Nephron progenitor cell (in vitro differentiated cells): ENCODE measurements at regions not wholly inside any gene's neighbourhood (a gene's known extent, or its start where the extent isn't known, plus 50 kb on each side); places are given as distances from the start of the nearest gene placed in this dataset.
A peak's percentile ranks its signal among the peaks of the same experiment; 100 is the strongest.

ENCODE experiments used
- DNase-seq: peaks from one replicate; pipeline ENCODE4 v3.0.0; 2021
- H3K27ac Mint-ChIP-seq: 2 replicates; pipeline ENCODE4 v1.8.0; 2021; ENCODE audit warnings: mild to moderate bottlenecking, moderate library complexity, mixed read lengths
- H3K27me3 Mint-ChIP-seq: 2 replicates; pipeline ENCODE4 v1.8.0; 2021; ENCODE audit warnings: mild to moderate bottlenecking, low read depth, mixed read lengths; ENCODE audit not compliant: poor library complexity
- H3K36me3 Mint-ChIP-seq: 2 replicates; pipeline ENCODE4 v1.8.0; 2021; ENCODE audit warnings: low read depth, mixed read lengths
- H3K4me1 Mint-ChIP-seq: 2 replicates; pipeline ENCODE4 v1.8.0; 2021; ENCODE audit warnings: mixed read lengths
- H3K4me3 Mint-ChIP-seq: 2 replicates; pipeline ENCODE4 v1.8.0; 2021; ENCODE audit warnings: mild to moderate bottlenecking, moderate library complexity, mixed read lengths
- H3K9me3 Mint-ChIP-seq: 2 replicates; pipeline ENCODE4 v1.8.0; 2021; ENCODE audit warnings: mild to moderate bottlenecking, moderate library complexity, mixed read lengths
- TF ChIP-seq, protein P1 (sequence below): fragments of 200-600 bp; sonication (generic); IDR thresholded peaks from 2 replicates; pipeline ENCODE4 v1.5.0; 2021; ENCODE audit warnings: antibody characterized with exemption

GRCh38 chr17:36859706-36860105 is 77.6 kb upstream of the LHX1 start:
- H3K4me3 Mint-ChIP-seq, result no peak overlapping the region
- TF ChIP-seq, protein P1, sequence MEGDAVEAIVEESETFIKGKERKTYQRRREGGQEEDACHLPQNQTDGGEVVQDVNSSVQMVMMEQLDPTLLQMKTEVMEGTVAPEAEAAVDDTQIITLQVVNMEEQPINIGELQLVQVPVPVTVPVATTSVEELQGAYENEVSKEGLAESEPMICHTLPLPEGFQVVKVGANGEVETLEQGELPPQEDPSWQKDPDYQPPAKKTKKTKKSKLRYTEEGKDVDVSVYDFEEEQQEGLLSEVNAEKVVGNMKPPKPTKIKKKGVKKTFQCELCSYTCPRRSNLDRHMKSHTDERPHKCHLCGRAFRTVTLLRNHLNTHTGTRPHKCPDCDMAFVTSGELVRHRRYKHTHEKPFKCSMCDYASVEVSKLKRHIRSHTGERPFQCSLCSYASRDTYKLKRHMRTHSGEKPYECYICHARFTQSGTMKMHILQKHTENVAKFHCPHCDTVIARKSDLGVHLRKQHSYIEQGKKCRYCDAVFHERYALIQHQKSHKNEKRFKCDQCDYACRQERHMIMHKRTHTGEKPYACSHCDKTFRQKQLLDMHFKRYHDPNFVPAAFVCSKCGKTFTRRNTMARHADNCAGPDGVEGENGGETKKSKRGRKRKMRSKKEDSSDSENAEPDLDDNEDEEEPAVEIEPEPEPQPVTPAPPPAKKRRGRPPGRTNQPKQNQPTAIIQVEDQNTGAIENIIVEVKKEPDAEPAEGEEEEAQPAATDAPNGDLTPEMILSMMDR, result no peak
- H3K27ac Mint-ChIP-seq, result no peak overlapping the region
- DNase-seq, result peak; percentile 33
- peaks cover 4% of the 10 kb centered on the region for H3K9me3 Mint-ChIP-seq
- peaks cover 30% of the 10 kb centered on the region for H3K27me3 Mint-ChIP-seq
- H3K4me1 Mint-ChIP-seq, result peaks cover 69% of the 10 kb centered on the region
- no peaks in the 10 kb centered on the region for H3K36me3 Mint-ChIP-seq

DNA sequence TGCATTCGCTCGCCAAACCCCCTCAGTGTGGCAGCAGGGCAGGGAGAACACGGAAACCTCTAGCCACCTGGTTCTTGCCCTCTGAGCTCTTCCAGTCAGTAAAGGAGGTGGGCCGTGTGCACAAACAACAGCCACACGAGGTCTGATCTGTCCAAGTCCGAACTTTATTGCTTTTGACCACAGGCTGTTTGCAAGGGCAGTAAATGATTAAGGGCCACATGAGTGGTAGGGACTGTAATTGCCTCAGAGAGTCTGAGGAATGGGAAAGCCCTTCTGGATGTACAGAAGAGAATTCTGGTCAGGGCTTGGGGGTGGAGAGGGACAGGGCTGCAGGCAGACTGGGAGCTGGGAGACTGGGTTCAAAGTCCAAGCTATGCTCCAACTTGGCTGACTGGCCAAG is 75.7 kb upstream of the LHX1 start:
- Mint-ChIP-seq H3K36me3 (no peaks in the 10 kb centered on the region), H3K4me3 (no peak overlapping the region), H3K27me3 (peaks cover 23% of the 10 kb centered on the region), H3K27ac (no peak overlapping the region), H3K4me1 (peaks cover 71% of the 10 kb centered on the region), H3K9me3 (no peaks in the 10 kb centered on the region)
- no peak for DNase-seq
- TF ChIP-seq, protein P1, result no peak

- no peak for DNase-seq
- Mint-ChIP-seq H3K27me3 (peaks cover 23% of the 10 kb centered on the region), H3K9me3 (no peaks in the 10 kb centered on the region)
Measured at GRCh38 chr17:36862116-36862920, 75.0 kb upstream of the LHX1 start.

GRCh38 chr17:36863131-36863530 is 74.1 kb upstream of the LHX1 start:
- Mint-ChIP-seq H3K4me1 (peaks cover 65% of the 10 kb centered on the region), H3K27ac (no peak overlapping the region), H3K27me3 (peaks cover 27% of the 10 kb centered on the region), H3K36me3 (no peaks in the 10 kb centered on the region), H3K9me3 (no peaks in the 10 kb centered on the region), H3K4me3 (no peak overlapping the region)
- TF ChIP-seq, protein P1, result no peak
- DNase-seq, result no peak

More at GRCh38 chr17:36862116-36862920, 75.0 kb upstream of the LHX1 start:
- H3K36me3 Mint-ChIP-seq, result no peaks in the 10 kb centered on the region
- H3K27ac Mint-ChIP-seq, result no peak overlapping the region
- peaks cover 66% of the 10 kb centered on the region for H3K4me1 Mint-ChIP-seq
- TF ChIP-seq, protein P1, result no peak
- H3K4me3 Mint-ChIP-seq, result no peak overlapping the region

DNA sequence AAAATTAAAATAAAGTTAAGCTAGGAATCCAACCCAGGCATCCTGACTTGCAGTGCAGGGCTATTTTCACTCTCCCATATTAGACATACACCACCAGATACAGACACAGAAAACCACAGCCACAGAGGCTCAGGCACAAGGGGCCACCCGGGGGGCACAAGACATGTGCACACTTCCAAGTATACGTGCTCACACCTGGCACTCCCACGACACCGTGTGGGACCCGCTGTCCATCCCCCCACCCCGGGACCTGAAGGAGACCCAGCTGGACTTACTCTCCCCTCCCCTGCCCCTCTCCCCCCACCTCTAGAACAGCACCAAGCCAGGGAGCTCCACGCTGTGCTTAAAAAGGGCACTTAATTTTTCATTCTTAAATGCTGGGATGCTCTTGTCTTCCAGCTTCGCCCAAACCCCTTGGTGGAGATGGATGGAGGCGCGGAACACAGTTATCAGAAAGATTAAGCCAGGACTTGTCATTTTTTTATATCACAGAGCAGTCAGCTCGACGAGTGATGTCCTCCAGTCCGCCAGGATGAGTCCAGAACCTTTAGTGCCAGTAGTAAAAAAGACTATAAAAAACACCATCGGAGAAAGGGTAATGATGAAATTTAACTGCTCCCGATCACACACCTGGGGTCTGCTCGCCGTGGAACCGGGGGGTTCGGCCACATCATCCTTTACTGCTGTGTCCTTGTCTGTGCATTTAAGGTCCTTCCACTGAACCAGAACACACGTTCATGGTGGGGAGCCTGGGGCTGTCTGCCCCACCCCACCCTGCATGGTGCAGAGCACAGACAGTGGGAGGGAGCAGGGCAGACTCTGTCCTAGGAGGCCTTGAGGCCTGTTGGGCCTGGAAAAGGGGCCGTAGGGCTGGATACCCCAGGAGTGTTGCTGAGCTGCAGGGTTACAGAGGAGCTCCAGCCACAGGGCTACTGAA is 73.3 kb upstream of the LHX1 start:
- TF ChIP-seq, protein P1, result no peak
- H3K27ac Mint-ChIP-seq, result no peak overlapping the region
- peaks cover 24% of the 10 kb centered on the region for H3K27me3 Mint-ChIP-seq
- DNase-seq, result no peak
- H3K4me3 Mint-ChIP-seq, result no peak overlapping the region
- H3K36me3 Mint-ChIP-seq, result no peaks in the 10 kb centered on the region
- H3K9me3 Mint-ChIP-seq, result no peaks in the 10 kb centered on the region
- peaks cover 67% of the 10 kb centered on the region for H3K4me1 Mint-ChIP-seq
